HG03039 (cell line): ENCODE measurements at regions not wholly inside any gene's neighbourhood (a gene's known extent, or its start where the extent isn't known, plus 50 kb on each side); places are given as distances from the start of the nearest gene placed in this dataset.

Experiments used
- ATAC-seq: cut with Tn5 transposase; IDR thresholded peaks from one replicate; pipeline ENCODE4 v1.9.1; 2021; ENCODE audit warnings: mild to moderate bottlenecking, moderate library complexity; ENCODE audit not compliant: unreplicated experiment

DNA sequence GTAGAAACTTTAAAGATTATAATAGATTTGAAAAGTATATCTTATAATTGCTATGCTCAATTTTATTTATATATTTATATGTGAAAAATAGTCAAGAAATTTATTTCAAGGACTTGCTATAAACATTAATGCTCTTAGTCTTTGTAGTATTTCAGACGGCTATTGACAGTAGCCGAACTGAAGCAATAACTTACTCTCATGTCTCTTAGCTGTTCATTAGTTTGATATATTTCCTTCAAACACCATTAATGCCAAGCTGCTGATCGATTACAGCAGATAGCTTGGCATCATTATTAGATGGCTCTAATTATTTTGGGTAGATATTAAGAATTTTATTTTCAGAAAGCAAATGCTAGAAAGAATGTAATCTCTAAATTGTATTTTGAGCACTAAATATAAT lies 1151.5 kb upstream of the SPRY2 start:
- ATAC-seq, result no peak

DNA sequence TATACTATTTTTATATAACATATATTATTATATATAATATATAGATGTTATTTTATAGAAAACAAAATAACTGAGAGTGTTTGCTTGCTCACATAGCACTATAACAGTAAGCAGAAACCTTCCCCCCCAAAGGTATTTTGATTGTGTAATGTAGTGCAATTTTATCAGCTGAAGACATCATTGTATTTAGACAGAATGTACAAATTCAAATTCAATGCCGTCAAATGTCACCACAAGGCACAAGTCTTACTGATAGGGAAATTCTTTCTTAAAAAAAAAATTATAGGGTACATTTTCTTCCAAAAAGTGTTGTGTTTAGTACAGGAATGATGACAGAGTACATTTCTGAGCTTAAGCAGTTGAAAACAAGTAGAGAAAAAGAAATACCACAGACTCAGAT lies 1147.1 kb upstream of the SPRY2 start:
- no peak for ATAC-seq

DNA sequence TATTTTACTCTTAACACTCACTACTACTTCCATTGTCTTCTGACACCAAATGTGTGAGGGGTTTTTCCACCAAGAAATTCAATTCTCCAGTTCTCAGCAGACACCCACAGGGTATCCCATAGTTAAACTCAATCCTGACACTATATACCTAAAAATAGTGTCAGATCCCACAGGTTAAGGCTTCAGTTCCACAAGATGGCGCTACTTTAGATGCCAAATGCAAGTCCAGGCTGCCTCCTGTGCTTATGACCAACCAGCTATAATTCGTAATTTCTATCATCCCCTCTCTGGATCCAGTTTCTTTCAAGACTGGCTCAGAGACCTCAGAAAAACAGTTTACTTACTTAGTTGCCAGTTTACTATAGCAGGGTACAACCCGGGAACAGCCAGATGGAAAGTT lies 1146.2 kb upstream of the SPRY2 start:
- no peak for ATAC-seq

DNA sequence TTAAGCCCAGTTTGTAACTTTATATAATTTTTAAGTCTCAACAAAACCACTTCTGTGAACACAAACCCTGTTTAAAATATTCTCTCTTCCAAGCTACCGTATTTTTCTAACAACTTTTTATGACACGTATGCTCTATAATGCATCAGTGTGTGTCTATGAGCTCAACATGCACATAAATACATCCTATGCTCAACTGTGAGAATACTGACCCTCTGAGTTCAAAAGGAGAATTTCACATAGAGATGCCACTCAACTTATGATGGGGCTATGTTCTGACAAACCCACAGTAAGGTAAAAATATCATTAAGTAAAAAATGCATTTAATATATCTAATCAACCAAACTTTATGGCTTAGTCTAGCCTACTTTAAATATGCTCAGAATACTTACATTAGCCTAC lies 1139.7 kb upstream of the SPRY2 start:
- no peak for ATAC-seq

GRCh38 chr13:81473366-81473899 lies 1132.5 kb upstream of the SPRY2 start:
- no peak for ATAC-seq

DNA sequence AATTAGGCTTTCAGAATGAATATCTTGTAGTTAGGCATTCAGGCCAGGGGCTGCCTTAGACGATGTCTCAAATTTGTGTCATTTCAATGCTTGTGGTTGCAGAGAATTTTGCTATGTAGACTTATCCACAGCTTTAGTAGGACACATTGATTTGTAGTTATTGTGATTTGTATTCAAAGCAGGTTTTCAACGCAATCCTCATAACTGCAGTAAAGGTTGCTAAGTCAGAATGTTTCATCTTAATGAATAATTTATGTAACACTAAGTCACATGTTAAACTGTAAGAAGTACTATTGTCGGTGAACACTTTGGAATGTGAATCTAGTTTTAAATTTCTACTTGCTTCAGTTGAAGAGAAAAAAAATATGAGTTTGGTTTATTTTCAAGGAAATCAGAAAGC lies 1117.2 kb upstream of the SPRY2 start:
- no peak for ATAC-seq

GRCh38 chr13:81446441-81446840 lies 1105.5 kb upstream of the SPRY2 start:
- ATAC-seq, result no peak

DNA sequence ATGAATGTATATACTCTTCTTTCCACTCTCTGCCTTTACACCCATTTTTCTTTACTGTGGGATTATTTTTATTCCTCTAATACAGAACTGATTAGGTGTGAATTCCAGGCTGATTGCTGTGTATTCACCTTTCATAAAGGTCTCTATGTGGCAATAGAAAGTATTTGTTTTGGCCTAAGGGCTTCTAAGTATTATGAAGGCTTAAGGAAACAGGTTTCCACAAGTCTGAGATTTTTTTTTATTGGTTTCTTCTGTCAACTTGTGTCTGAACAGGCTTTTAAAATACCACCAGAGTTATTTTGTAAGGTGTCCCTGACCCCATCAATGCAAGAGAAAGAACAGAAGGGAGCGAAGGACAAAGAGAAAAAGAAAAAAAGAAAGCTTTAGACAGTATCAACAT lies 1102.0 kb upstream of the SPRY2 start:
- ATAC-seq, result no peak

DNA sequence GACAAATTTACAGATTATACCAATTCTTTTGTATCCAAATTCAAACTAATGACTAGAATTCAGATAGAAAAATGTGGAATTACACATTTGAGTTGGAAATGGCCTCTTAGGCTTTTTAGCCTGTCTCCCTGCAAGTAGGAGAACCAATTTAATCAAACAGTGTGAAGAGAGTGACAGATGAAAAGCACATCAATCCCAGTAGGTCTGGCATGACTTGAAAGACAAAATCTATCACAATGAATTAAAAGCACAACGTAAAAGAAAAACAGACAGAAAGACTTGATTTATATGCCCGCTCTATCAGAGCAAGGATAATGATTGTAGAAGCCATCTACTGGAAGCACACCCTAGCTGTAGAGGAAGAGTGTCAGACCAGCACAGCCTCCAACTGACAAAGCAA lies 1084.4 kb upstream of the SPRY2 start:
- ATAC-seq, result no peak

- ATAC-seq, result no peak
These were observed 1068.4 kb upstream of the SPRY2 start for GRCh38 chr13:81409284-81409683.

- no peak for ATAC-seq
These were observed 1067.7 kb upstream of the SPRY2 start for GRCh38 chr13:81408647-81409046.

GRCh38 chr13:81406639-81407292 lies 1065.8 kb upstream of the SPRY2 start:
- ATAC-seq, result no peak

DNA sequence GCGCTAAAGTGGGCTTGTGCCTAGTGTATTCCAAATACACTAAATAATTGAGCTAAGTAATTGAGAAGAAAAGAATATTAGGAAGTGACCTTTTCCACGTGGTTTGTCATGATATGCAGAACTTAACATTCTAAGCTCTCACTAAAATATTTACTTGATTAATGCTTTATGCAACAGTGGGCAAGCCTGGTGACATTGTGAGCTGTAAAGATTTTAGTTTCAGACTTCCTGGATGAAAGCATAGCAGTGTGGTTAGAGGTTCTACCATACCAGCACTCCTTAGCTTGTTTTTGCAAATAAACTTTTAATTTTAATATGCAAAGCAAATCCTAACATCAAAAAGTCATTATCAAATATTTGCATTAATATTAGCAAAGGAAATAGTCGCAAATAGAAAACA lies 1065.1 kb upstream of the SPRY2 start:
- ATAC-seq, result no peak

DNA sequence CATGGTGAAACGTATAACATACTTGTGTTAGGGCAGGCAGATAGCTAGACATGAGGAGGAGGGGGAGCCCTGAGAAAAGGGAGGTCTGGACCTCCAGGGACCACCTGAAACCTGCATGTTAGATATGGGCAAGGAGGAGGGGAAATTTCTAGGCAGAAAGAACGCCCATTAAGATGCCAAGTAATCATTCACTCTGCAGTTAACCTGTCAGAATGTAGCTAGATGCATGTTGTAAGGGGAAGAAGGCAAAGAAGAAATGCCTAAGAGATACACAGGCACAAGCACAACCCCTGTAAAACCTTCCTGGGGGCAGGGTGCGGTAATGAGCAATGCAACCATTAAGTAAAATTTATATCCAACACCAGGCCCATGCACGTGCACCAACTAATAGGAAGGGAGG lies 1055.3 kb upstream of the SPRY2 start:
- no peak for ATAC-seq

DNA sequence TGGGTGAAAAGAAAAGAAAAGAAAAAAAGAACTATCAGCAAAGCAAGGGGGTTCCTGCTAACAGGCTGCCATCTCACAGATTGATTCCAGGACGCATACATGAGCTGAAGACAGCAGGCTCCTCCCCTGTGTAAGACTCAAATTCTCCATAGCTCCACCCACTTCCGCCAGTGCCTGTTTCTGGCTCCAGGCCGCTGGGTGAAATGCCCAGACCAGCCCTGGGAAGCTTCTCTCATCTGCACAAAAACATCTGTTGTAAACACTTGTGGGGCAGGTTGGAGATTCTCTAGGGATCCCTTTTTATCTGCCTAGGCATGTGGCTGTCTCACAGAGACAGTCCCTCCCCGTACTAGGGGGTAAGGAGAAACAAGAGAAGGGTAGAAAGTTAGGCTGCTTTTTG lies 1054.4 kb upstream of the SPRY2 start:
- no peak for ATAC-seq

DNA sequence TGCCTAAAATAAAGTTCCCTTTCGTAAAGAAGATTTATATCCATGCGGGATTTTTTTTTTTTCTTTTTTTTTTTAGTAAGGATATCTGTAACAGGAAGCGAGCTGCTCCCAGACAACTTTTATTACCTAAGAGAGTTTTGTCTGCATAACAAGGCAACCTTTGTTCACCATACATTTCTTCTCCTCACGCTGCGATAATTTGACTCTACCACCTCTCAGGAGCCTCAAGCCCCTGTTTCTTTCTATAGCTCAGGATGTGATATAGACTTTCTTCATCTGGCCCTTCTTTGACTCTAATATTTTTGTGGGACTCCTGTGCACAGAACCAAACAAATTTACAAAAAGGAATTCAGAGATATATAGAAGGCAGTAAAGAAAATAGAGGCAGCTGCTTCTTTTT lies 1053.7 kb upstream of the SPRY2 start:
- no peak for ATAC-seq

- no peak for ATAC-seq
These were observed 1052.8 kb upstream of the SPRY2 start for GRCh38 chr13:81393721-81394120.

DNA sequence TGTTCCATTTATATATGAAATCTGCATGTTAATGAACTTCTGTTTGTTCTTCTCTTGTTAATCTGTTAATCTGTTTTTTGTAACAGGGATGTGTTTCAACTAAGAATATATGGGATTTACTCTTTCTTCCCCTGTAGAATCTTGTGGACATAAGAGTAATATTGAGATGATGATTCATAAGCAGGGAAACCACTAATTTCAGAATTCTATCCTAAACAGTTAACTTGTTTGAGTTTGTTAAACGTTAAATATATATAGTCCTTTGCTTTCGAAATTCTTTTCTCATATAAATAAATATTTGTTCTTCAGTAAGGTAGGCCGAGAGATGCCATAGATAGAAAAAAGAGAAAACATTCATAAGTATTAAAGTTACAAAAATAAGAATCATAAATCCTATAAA lies 1052.2 kb upstream of the SPRY2 start:
- no peak for ATAC-seq

DNA sequence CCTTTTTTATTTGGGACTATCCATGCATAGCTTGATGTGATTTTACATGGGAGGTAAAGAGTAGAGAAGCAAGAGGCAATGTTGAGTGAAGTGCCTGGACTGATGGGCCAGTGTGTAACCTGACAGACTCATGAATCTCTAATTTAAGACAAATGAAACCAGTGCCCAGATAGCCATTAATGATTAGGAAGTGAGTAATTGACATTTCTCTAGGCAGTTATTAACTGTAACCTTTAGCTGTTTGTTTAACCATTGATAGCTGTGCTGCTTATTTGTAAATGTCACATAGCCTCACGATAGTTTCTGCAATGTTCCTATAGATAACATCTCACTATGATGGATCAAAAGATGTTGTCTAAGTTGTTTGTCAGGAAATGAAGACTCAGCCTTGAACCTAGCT lies 1047.5 kb upstream of the SPRY2 start:
- ATAC-seq, result no peak

GRCh38 chr13:81383444-81383843 lies 1042.5 kb upstream of the SPRY2 start:
- no peak for ATAC-seq

DNA sequence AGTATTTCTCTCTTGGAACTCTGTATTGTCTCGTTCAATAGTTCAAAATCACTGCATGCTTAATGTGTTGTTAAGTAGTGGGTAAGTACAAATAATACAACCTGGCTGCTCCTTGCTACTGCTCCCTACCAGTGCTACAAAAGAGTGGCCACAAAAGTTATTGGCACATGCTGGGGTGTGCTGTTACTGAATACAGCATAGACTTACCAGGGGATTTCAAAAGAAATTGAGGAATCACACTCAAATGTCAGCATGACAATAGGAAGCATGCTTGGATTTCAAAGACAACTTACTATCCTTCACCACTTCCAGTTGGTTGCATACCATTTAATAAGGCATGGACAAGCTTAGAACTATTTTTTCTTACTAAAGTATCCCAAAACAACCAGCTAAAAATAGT lies 1041.3 kb upstream of the SPRY2 start:
- ATAC-seq, result no peak

GRCh38 chr13:81381560-81381959 lies 1040.6 kb upstream of the SPRY2 start:
- ATAC-seq, result no peak

DNA sequence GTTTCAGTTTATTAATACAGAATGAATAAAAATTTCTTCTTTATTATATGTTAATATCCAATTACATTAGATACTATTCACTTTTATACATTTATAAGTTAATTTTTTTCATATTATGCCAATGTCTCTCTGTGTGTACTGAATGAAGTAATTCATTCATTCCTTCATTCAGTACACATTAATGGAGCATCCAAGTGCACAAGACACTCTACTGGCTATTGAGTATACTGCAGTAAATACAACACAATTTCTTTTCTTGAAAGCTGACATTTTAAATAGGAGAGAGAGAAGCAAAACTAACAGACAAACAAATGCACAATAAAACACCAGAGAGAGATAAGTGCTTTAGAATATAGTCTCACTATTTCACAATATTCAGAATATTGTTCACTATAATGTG lies 1038.3 kb upstream of the SPRY2 start:
- ATAC-seq, result no peak
